ENCODE measurements at regions not wholly inside any gene's neighbourhood (a gene's known extent, or its start where the extent isn't known, plus 50 kb on each side); places are given as distances from the start of the nearest gene placed in this dataset.
"Not testable (repeated sequence)": the region's sequence is repeated elsewhere in the genome, so short reads cannot be mapped to it uniquely, and the experiment has no call there.

DNA sequence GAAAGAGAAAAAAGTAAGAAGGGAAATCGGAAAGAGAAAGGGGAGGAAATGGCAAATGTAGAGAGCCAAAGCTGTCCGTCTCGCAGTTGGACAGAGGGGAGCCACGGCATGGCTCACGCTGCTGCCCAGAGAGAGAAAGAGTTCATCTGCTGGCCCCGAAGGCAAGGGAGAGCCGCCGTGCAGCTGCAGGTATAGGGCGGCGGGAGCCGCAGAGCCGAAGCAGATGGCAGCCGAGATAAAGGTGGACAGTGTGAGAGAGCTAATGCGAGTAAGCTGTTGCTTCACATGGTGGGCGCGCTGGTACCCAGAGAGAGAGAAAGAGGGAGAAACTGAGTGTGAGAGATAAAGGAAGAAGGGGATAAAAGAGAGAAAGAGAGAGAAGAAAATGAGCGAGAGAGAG, 188.4 kb upstream of the PPP1R26 start:
- DNase-seq, result no peak

GRCh38 chr9:135294836-135295235, 184.7 kb upstream of the PPP1R26 start:
- DNase-seq, result no peak

- no peak for DNase-seq
Measured at GRCh38 chr9:135295551-135296300, 183.9 kb upstream of the PPP1R26 start.

- DNase-seq, result no peak
Measured at GRCh38 chr9:135296735-135297455, 182.7 kb upstream of the PPP1R26 start.

GRCh38 chr9:135297456-135298075, 182.0 kb upstream of the PPP1R26 start:
- DNase-seq, result no peak

DNA sequence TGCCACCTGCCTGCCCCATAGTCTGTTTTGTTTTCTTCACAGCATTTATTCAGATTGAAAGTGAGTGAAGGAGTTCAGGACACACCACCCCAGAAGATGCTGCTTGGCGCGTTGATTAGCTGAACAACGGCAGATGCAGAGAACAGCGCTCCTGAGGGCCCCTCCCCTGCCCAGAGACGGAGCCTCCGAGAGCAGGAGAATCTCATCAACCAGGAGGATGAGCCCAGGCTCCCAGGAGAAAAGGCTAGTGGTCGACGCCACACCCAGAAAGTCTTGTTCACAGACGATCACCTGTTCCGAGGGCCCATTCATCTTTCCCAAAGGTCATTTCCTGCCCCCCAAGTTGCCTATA, 180.4 kb upstream of the PPP1R26 start:
- DNase-seq, result no peak

DNA sequence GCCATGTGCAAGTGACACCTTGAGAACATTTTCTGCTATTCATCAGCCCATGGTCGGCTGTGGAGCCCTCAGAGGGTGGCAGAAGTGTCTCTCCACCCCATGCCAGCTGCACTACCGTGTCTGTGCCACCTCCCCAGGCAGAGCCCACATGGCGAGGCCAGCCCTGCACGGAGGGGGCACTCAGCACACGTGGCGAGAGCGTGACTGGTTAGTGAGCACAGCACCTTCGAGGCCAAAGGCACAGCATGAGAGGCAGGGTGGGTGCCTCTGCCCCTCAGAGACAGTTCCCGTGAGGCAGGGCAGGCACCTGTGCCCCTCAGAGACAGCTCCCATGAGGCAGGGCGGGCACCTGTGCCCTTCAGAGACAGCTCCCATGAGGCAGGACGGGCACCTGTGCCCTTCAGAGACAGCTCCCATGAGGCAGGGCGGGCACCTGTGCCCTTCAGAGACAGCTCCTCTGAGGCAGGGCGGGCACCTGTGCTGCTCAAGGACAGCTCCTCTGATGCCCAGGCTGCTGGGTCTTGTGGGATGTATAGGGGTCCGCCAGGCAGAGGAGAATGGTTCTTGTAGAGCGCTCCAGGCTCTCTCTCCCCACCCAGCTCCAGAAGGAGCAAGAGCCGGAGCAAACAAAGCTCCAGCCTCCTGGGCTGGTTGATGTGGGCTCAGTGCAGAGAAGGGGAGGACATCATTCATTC, 179.8 kb upstream of the PPP1R26 start:
- no peak for DNase-seq

GRCh38 chr9:135300346-135301141, 179.0 kb upstream of the PPP1R26 start:
- DNase-seq, result no peak

DNA sequence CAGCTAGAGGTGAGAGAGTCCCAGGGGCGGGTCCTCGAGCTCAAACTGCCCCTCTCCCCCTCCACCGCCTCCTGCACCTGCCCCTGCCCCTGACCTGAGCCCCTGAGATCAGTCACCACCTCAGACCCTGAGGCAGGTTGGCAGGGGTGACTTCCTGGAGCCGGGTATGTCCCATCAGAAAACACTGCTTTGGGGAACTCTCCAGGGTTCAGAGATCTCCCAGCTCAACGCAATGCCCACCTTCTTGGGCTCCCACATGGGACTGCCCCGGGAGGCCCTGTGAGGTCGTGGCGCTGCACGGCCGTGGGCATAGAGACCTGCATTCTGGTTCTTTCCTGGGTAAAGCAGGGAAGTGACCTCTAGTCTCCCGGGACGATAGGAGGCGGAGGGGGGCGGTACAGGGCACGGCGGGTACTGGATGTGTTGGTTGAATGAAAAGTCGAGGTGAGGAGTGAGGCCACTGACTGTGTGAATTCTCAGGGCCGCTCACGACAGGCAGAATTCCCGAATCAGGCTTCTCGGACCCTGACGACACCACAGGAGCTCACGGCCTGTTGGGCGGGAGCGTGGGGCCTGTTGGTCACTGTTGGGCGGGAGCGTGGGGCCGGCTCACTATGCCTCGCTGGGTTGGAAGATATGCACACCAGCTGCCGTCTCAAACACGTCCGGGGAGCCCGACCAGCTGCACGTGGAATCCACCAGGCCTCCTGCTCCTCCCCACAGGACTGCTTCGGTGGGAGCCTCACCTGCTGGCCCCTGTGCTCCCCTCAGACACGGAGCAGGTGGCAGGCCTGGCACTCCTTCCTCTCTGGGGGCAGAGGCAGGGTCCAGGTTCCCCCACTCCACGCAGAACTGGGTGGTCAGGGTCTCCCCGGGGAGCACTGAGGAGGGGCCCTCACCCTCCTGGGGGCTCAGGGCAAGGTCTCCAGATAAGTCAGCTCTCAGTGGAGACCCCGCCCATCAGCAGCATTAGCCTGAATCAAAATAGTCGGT, 178.0 kb upstream of the PPP1R26 start:
- no peak for DNase-seq

GRCh38 chr9:135302329-135303279, 177.0 kb upstream of the PPP1R26 start:
- DNase-seq, result no peak

- no peak for DNase-seq
Measured at GRCh38 chr9:135303280-135303647, 176.3 kb upstream of the PPP1R26 start.

DNA sequence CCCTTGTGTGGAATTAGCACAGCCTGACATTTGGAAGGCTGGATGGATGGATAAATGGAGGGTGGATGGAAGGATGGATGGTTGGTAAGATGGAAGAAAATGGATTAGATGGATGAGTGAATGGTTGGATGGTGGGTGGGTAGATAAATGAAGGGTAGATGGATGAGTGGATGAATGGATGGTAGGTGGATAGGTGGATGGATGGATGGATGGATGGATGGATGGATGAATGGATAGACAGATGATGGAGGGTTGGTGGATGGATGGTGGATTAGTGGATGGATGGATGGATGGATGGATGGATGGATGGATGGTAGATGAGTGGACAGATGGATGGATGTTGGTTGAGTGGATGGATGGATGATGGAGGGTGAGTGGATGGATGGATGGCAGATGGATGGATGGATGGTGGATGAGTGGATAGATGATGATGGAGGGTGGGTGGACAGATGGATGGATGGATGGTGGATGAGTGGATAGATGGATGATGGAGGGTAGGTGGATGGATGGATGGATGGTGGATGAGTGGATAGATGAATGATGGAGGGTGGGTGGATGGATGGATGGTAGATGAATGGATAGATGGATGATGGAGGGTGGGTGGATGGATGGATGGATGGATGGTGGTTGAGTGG, 175.6 kb upstream of the PPP1R26 start:
- no peak for DNase-seq

GRCh38 chr9:135304886-135305285, 174.7 kb upstream of the PPP1R26 start:
- DNase-seq, result no peak

DNA sequence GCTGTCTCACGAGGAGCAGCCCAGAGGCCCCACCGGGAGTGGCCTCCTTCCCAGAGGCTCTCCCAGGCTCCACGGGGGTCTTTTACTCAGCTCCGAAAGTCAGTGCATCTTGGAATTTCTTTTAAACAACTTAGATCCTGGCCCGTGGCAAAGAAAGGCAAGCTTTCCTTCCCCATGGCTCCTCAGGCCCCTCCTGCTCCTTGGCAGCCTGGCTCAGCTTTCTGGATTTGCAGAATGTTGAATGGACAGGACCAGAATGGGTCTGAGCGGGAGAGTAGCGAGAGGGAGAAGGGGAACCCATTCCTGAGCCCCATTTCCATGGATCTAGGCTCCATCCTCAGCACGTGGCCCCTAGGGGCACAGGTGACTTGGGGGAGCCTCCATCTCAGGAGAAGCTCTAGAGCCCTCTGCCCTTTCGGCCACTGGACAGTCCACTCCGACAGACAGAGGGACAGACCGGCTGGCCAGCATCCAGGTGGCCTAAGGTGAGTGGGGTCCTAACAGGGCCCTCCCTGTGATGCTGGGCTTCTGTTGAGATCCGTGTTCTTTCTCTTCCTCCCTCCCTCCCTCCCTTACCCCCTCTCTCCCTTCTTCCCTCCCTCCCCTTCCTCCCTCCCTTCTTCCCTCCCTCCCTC, 173.9 kb upstream of the PPP1R26 start:
- no peak for DNase-seq

- no peak for DNase-seq
Measured at GRCh38 chr9:135306699-135307098, 172.9 kb upstream of the PPP1R26 start.

DNA sequence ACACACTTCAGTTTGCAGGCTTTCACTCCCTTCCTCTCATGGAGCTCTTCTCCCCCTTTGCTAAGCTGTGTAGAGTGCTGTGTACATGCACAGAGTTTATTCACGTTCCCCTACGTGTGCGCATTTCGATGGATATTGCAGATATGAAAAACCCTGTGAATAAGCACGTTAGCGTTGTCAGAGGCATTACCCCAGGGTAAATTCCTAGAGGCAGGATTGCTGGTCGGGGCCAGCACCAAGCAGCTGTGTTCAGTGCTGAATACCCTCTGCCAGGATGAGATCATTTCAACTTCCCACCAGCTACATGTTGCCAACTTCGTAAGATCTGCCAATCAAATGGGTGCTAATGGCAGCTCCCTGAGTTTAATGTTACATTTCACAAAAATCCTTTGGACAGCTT, 172.3 kb upstream of the PPP1R26 start:
- DNase-seq, result no peak

- not testable (repeated sequence) for DNase-seq
Measured at GRCh38 chr9:135307919-135308318, 171.7 kb upstream of the PPP1R26 start.
